Upper lobe of right lung (tissue), 1 donor: ENCODE measurements at regions not wholly inside any gene's neighbourhood (a gene's known extent, or its start where the extent isn't known, plus 50 kb on each side); places are given as distances from the start of the nearest gene placed in this dataset.

Source experiments
- ATAC-seq: fragments of 200-7000 bp; cut with Tn5 transposase; one replicate; pipeline ENCODE4 v1.9.1; 2020; ENCODE audit warnings: mild to moderate bottlenecking, moderate library complexity
- DNase-seq: peaks from one replicate; pipeline ENCODE4 v3.0.0-alpha.2; 2020
- H3K27ac ChIP-seq: fragments of 200-600 bp; one replicate; pipeline ENCODE4 v1.8.0; 2022
- H3K27me3 ChIP-seq: fragments of 200-600 bp; one replicate; pipeline ENCODE4 v1.8.0; 2022; ENCODE audit warnings: mild to moderate bottlenecking
- H3K36me3 ChIP-seq: fragments of 200-600 bp; one replicate; pipeline ENCODE4 v1.8.0; 2022
- H3K4me1 ChIP-seq: fragments of 200-600 bp; one replicate; pipeline ENCODE4 v1.8.0; 2022
- H3K4me3 ChIP-seq: fragments of 200-600 bp; one replicate; pipeline ENCODE4 v1.8.0; 2022; ENCODE audit warnings: mild to moderate bottlenecking
- H3K9me3 ChIP-seq: fragments of 200-600 bp; one replicate; pipeline ENCODE4 v1.8.0; 2022
- CTCF ChIP-seq: fragments of 200-600 bp; IDR thresholded peaks from one replicate; pipeline ENCODE4 v1.8.0; 2022; ENCODE audit warnings: antibody characterized with exemption
- intact Hi-C: fragments of 100-400 bp; cut with DNase I; formaldehyde crosslinking; loops from one replicate; pipeline ENCODE4 v1.11.0; 2022
- donor health status: DM: no; HTN: yes; CAD: no; lungs with severe emphysema.

- TF ChIP-seq CTCF, result no peak
- no peak for ATAC-seq
- no peaks in the 10 kb centered on the region for H3K36me3 ChIP-seq
- H3K9me3 ChIP-seq, result no peaks in the 10 kb centered on the region
- no peaks in the 10 kb centered on the region for H3K27me3 ChIP-seq
- intact Hi-C loops, result no loop called here
- no peaks in the 10 kb centered on the region for H3K4me1 ChIP-seq
- no peak for DNase-seq
- H3K4me3 ChIP-seq, result no peak overlapping the region
- H3K27ac ChIP-seq, result no peak overlapping the region
Observed at GRCh38 chrX:139049465-139049864, 337.9 kb upstream of the FGF13 start.

- Histone ChIP-seq H3K4me3 (no peak overlapping the region), H3K27ac (no peak overlapping the region), H3K36me3 (no peaks in the 10 kb centered on the region), H3K27me3 (no peaks in the 10 kb centered on the region), H3K9me3 (no peaks in the 10 kb centered on the region), H3K4me1 (no peaks in the 10 kb centered on the region)
- ATAC-seq, result no peak
- intact Hi-C loops, result no loop called here
- TF ChIP-seq CTCF, result no peak
- DNase-seq, result no peak
Observed at GRCh38 chrX:139044680-139045079, 333.2 kb upstream of the FGF13 start.

GRCh38 chrX:139039041-139039440 lies 327.5 kb upstream of the FGF13 start:
- H3K36me3 ChIP-seq, result no peaks in the 10 kb centered on the region
- H3K4me1 ChIP-seq, result no peaks in the 10 kb centered on the region
- H3K9me3 ChIP-seq, result no peaks in the 10 kb centered on the region
- H3K27me3 ChIP-seq, result no peaks in the 10 kb centered on the region
- no peak overlapping the region for H3K4me3 ChIP-seq
- TF ChIP-seq CTCF, result no peak
- H3K27ac ChIP-seq, result no peak overlapping the region
- intact Hi-C loops, result no loop called here
- DNase-seq (no peak), ATAC-seq (no peak)

GRCh38 chrX:139026811-139027210 lies 315.3 kb upstream of the FGF13 start:
- no peak overlapping the region for H3K27ac ChIP-seq
- no peak for TF ChIP-seq CTCF
- no peak for ATAC-seq
- intact Hi-C loops, result no loop called here
- no peaks in the 10 kb centered on the region for H3K36me3 ChIP-seq
- no peaks in the 10 kb centered on the region for H3K4me1 ChIP-seq
- no peak for DNase-seq
- no peaks in the 10 kb centered on the region for H3K9me3 ChIP-seq
- H3K27me3 ChIP-seq, result no peaks in the 10 kb centered on the region
- H3K4me3 ChIP-seq, result no peak overlapping the region

- ATAC-seq, result no peak
- intact Hi-C loops, result no loop called here
Observed at GRCh38 chrX:139026406-139026805, 314.9 kb upstream of the FGF13 start.

More at GRCh38 chrX:139026406-139026805, 314.9 kb upstream of the FGF13 start:
- no peak overlapping the region for H3K4me3 ChIP-seq
- H3K4me1 ChIP-seq, result no peaks in the 10 kb centered on the region
- no peak overlapping the region for H3K27ac ChIP-seq
- no peaks in the 10 kb centered on the region for H3K36me3 ChIP-seq
- TF ChIP-seq CTCF, result no peak
- no peaks in the 10 kb centered on the region for H3K27me3 ChIP-seq
- DNase-seq, result no peak
- no peaks in the 10 kb centered on the region for H3K9me3 ChIP-seq
